H9 (cell line): ENCODE measurements at regions not wholly inside any gene's neighbourhood (a gene's known extent, or its start where the extent isn't known, plus 50 kb on each side); places are given as distances from the start of the nearest gene placed in this dataset.

Source experiments
- DNase-seq: peaks from one replicate; pipeline ENCODE4 v3.0.0-alpha.2; 2017
- H2AFZ ChIP-seq: one replicate; pipeline ENCODE4 v1.6.1; 2013; ENCODE audit warnings: mild to moderate bottlenecking, low read length, control low read depth, moderate library complexity
- H2AK5ac ChIP-seq: 2 replicates; pipeline ENCODE4 v1.6.1; 2013; ENCODE audit warnings: low read length, control low read depth, mixed read lengths; ENCODE audit not compliant: insufficient read length
- H2BK120ac ChIP-seq: one replicate; pipeline ENCODE4 v1.6.1; 2013; ENCODE audit warnings: low read depth, mild to moderate bottlenecking, low read length, control low read depth, inconsistent platforms; ENCODE audit not compliant: poor library complexity, severe bottlenecking
- H2BK12ac ChIP-seq: 2 replicates; pipeline ENCODE4 v1.6.1; 2013; ENCODE audit warnings: low read length, control low read depth, mixed read lengths, low read depth; ENCODE audit not compliant: insufficient read length
- H2BK15ac ChIP-seq: 2 replicates; pipeline ENCODE4 v1.6.1; 2013; ENCODE audit warnings: low read depth, low read length, control low read depth
- H2BK20ac ChIP-seq: one replicate; pipeline ENCODE4 v1.6.1; 2013; ENCODE audit warnings: low read depth, mild to moderate bottlenecking, low read length, control low read depth, inconsistent platforms; ENCODE audit not compliant: poor library complexity, severe bottlenecking
- H2BK5ac ChIP-seq: 2 replicates; pipeline ENCODE4 v1.6.1; 2013; ENCODE audit warnings: low read length, control low read depth, mixed read lengths; ENCODE audit not compliant: insufficient read length
- H3K14ac ChIP-seq: 2 replicates; pipeline ENCODE4 v1.6.1; 2013; ENCODE audit warnings: low read length, control low read depth; ENCODE audit not compliant: insufficient read depth
- H3K18ac ChIP-seq: 2 replicates; pipeline ENCODE4 v1.6.1; 2013; ENCODE audit warnings: low read depth, mild to moderate bottlenecking, mixed read lengths, low read length, control low read depth; ENCODE audit not compliant: insufficient read length
- H3K23ac ChIP-seq: 2 replicates; pipeline ENCODE4 v1.6.1; 2013; ENCODE audit warnings: low read length, control low read depth, mixed read lengths, low read depth; ENCODE audit not compliant: insufficient read length
- H3K23me2 ChIP-seq: 2 replicates; pipeline ENCODE4 v1.6.1; 2013; ENCODE audit warnings: low read depth, mild to moderate bottlenecking, mixed read lengths, low read length, control low read depth; ENCODE audit not compliant: insufficient read length, poor library complexity, severe bottlenecking
- H3K27ac ChIP-seq: 2 replicates; pipeline ENCODE4 v1.5.1; 2013; ENCODE audit warnings: low read length, control low read depth, mixed read lengths, low read depth; ENCODE audit not compliant: insufficient read length
- H3K27me3 ChIP-seq: 2 replicates; pipeline ENCODE4 v1.6.1; 2013; ENCODE audit warnings: low read length, control low read depth, inconsistent platforms; ENCODE audit not compliant: insufficient read depth
- H3K4ac ChIP-seq: 2 replicates; pipeline ENCODE4 v1.6.1; 2013; ENCODE audit warnings: low read depth, mild to moderate bottlenecking, control low read depth, inconsistent platforms, low read length, moderate library complexity
- H3K4me1 ChIP-seq: 2 replicates; pipeline ENCODE4 v1.6.1; 2013; ENCODE audit warnings: low read length, control low read depth, inconsistent platforms; ENCODE audit not compliant: insufficient read depth
- H3K4me2 ChIP-seq: 2 replicates; pipeline ENCODE4 v1.6.1; 2013; ENCODE audit warnings: low read length, control low read depth, mixed read lengths; ENCODE audit not compliant: insufficient read length, insufficient read depth
- H3K56ac ChIP-seq: 2 replicates; pipeline ENCODE4 v1.6.1; 2013; ENCODE audit warnings: low read depth, mild to moderate bottlenecking, mixed read lengths, low read length, control low read depth; ENCODE audit not compliant: insufficient read length
- H3K79me1 ChIP-seq: 2 replicates; pipeline ENCODE4 v1.6.1; 2013; ENCODE audit warnings: low read depth, mild to moderate bottlenecking, moderate library complexity, low read length, control low read depth, inconsistent platforms; ENCODE audit not compliant: insufficient read depth, poor library complexity, severe bottlenecking
- H3K79me2 ChIP-seq: 2 replicates; pipeline ENCODE4 v1.6.1; 2013; ENCODE audit warnings: low read length, control low read depth, inconsistent platforms; ENCODE audit not compliant: insufficient read depth
- H3K9ac ChIP-seq: 2 replicates; pipeline ENCODE4 v1.6.1; 2013; ENCODE audit warnings: low read length, control low read depth, mixed read lengths; ENCODE audit not compliant: insufficient read length; ENCODE audit errors: extremely low read depth
- H3K9me3 ChIP-seq: one replicate; pipeline ENCODE4 v1.6.1; 2013; ENCODE audit warnings: low read depth, low read length, inconsistent platforms; ENCODE audit not compliant: control insufficient read depth
- H3T11ph ChIP-seq: one replicate; pipeline ENCODE4 v1.6.1; 2013; ENCODE audit warnings: mild to moderate bottlenecking, low read length, control low read depth, inconsistent platforms
- H4K20me1 ChIP-seq: one replicate; pipeline ENCODE4 v1.6.1; 2013; ENCODE audit not compliant: control insufficient read depth, insufficient read length, insufficient read depth
- H4K5ac ChIP-seq: 2 replicates; pipeline ENCODE4 v1.6.1; 2013; ENCODE audit warnings: low read depth, mild to moderate bottlenecking, mixed read lengths, low read length, control low read depth; ENCODE audit not compliant: insufficient read length
- H4K8ac ChIP-seq: replicated peaks from 2 replicates; pipeline ENCODE4 v1.6.1; 2013; ENCODE audit warnings: low read length, control low read depth, mixed read lengths, low read depth; ENCODE audit not compliant: insufficient read length
- H4K91ac ChIP-seq: 2 replicates; pipeline ENCODE4 v1.6.1; 2013; ENCODE audit warnings: low read depth, mild to moderate bottlenecking, moderate library complexity, mixed read lengths, low read length, control low read depth; ENCODE audit not compliant: insufficient read length
- H3K27ac Mint-ChIP-seq, 3 experiments: 2 replicates in 2 of 3; 3 replicates in 1 of 3; pipeline ENCODE4 v1.8.0; 2020 to 2021; ENCODE audit warnings: mixed read lengths in 3 of 3, mild to moderate bottlenecking in 1 of 3, moderate library complexity in 1 of 3
- H3K27me3 Mint-ChIP-seq: 2 replicates; pipeline ENCODE4 v1.8.0; 2021; ENCODE audit warnings: low read depth, mild to moderate bottlenecking, moderate library complexity, mixed read lengths
- H3K36me3 Mint-ChIP-seq, 3 experiments: 2 replicates in 2 of 3; 3 replicates in 1 of 3; pipeline ENCODE4 v1.8.0; 2020 to 2021; ENCODE audit warnings: low read depth in 3 of 3, mixed read lengths in 3 of 3; ENCODE audit not compliant: insufficient read depth in 1 of 3
- H3K4me1 Mint-ChIP-seq, 2 experiments: 2 replicates each; pipeline ENCODE4 v1.8.0; 2020; ENCODE audit warnings: mixed read lengths in 2 of 2
- H3K4me3 Mint-ChIP-seq, 2 experiments: 2 replicates in 1 of 2; 3 replicates in 1 of 2; pipeline ENCODE4 v1.8.0; 2020 to 2021; ENCODE audit warnings: mild to moderate bottlenecking in 2 of 2, mixed read lengths in 2 of 2, moderate library complexity in 1 of 2
- H3K9me3 Mint-ChIP-seq, 2 experiments: 2 replicates in 1 of 2; 3 replicates in 1 of 2; pipeline ENCODE4 v1.8.0; 2020; ENCODE audit warnings: mild to moderate bottlenecking in 2 of 2, mixed read lengths in 2 of 2, moderate library complexity in 1 of 2
- CTCF ChIP-seq: fragments of 200-600 bp; sonication (generic); conservative IDR thresholded peaks from 3 replicates; pipeline ENCODE4 v1.8.0; 2021; ENCODE audit warnings: antibody characterized with exemption, mild to moderate bottlenecking
- WGBS: extraction: QIAGEN DNeasy Blood & Tissue Kit; methylation state at CpG from one replicate; pipeline ENCODE4 v1.1.7; 2013; ENCODE audit warnings: missing lambda C conversion rate, low lambda C conversion rate, mixed read lengths; ENCODE audit not compliant: insufficient read length; ENCODE audit errors: extremely low coverage; 5-methylcytosine and 5-hydroxymethylcytosine counted together

- no peak overlapping the region for H4K5ac ChIP-seq
- no peak overlapping the region for H2BK120ac ChIP-seq
- H3K27me3 ChIP-seq = no peaks in the 10 kb centered on the region
- H2BK15ac ChIP-seq = no peak overlapping the region
- DNase-seq = no peak
- no peaks in the 10 kb centered on the region for H3K9me3 Mint-ChIP-seq
- H4K8ac ChIP-seq = no peak overlapping the region
- H3K23me2 ChIP-seq = no peaks in the 10 kb centered on the region
- no peak overlapping the region for H2BK12ac ChIP-seq
- H4K91ac ChIP-seq = no peak overlapping the region
- H2BK20ac ChIP-seq = no peak overlapping the region
- H3K23ac ChIP-seq = no peak overlapping the region
- TF ChIP-seq CTCF = no peak
- H3K4me1 Mint-ChIP-seq = no peaks in the 10 kb centered on the region
- H2AK5ac ChIP-seq = no peak overlapping the region
- H3K4me3 Mint-ChIP-seq = no peak overlapping the region
- no peak overlapping the region for H3K14ac ChIP-seq
- H3K18ac ChIP-seq = no peak overlapping the region
- no peaks in the 10 kb centered on the region for H3K79me1 ChIP-seq
- H3K4me1 ChIP-seq = no peaks in the 10 kb centered on the region
- H3T11ph ChIP-seq = no peak overlapping the region
- no CpG with 5 or more reads among the region's 2 CpGs for WGBS
- no peak overlapping the region for H3K4me2 ChIP-seq
- H3K56ac ChIP-seq = no peak overlapping the region
- H4K20me1 ChIP-seq = no peaks in the 10 kb centered on the region
- H3K4ac ChIP-seq = no peak overlapping the region
- no peak overlapping the region for H3K9ac ChIP-seq
- no peaks in the 10 kb centered on the region for H3K79me2 ChIP-seq
- H3K27ac Mint-ChIP-seq = no peak overlapping the region; a peak in 1 of 7 replicates
- no peak overlapping the region for H2AFZ ChIP-seq
- H3K36me3 Mint-ChIP-seq = no peaks in the 10 kb centered on the region
- peaks cover 3% of the 10 kb centered on the region; the same call in 1 of the 2 replicates for H3K27me3 Mint-ChIP-seq
- H3K27ac ChIP-seq = no peak overlapping the region
- no peak overlapping the region for H2BK5ac ChIP-seq
- no peaks in the 10 kb centered on the region for H3K9me3 ChIP-seq
Observed at GRCh38 chr14:51448831-51449670, 202.7 kb upstream of the FRMD6 start.
